Calu3 (cell line): ENCODE measurements at regions not wholly inside any gene's neighbourhood (a gene's known extent, or its start where the extent isn't known, plus 50 kb on each side); places are given as distances from the start of the nearest gene placed in this dataset.

Experiments used
- BruUV-seq: library from RNA; stranded (reverse); fragments of 400-500 nt; replicated peaks from 2 replicates; lab custom pipeline; 2021; lab: Mats Ljungman, UMichigan
- CTCF ChIA-PET: fragments of 300-600 bp; sonication (Branson Sonifier 250); formaldehyde crosslinking; loops from one replicate; lab custom pipeline; 2022; ENCODE audit warnings: antibody characterized with exemption; lab: Charles Lee
- DNase-seq: peaks from one replicate; pipeline ENCODE4 v3.0.0; 2022
- H3K27ac Mint-ChIP-seq: one replicate; pipeline ENCODE4 v1.8.0; 2022; ENCODE audit warnings: mixed read lengths; ENCODE audit not compliant: unreplicated experiment
- H3K27me3 Mint-ChIP-seq: one replicate; pipeline ENCODE4 v1.8.0; 2022; ENCODE audit warnings: mixed read lengths; ENCODE audit not compliant: unreplicated experiment
- H3K36me3 Mint-ChIP-seq: one replicate; pipeline ENCODE4 v1.8.0; 2022; ENCODE audit warnings: mild to moderate bottlenecking, moderate library complexity, mixed read lengths; ENCODE audit not compliant: insufficient read depth, unreplicated experiment
- H3K4me1 Mint-ChIP-seq: one replicate; pipeline ENCODE4 v1.8.0; 2022; ENCODE audit warnings: mild to moderate bottlenecking, low read depth, mixed read lengths; ENCODE audit not compliant: unreplicated experiment
- H3K4me3 Mint-ChIP-seq: one replicate; pipeline ENCODE4 v1.8.0; 2022; ENCODE audit warnings: mild to moderate bottlenecking, low read depth, moderate library complexity, mixed read lengths; ENCODE audit not compliant: unreplicated experiment
- H3K9me3 Mint-ChIP-seq: one replicate; pipeline ENCODE4 v1.8.0; 2022; ENCODE audit warnings: low read depth, mixed read lengths; ENCODE audit not compliant: unreplicated experiment
- CTCF ChIP-seq: fragments of 200-600 bp; IDR thresholded peaks from one replicate; pipeline ENCODE4 v1.8.0; 2022; ENCODE audit warnings: antibody characterized with exemption; ENCODE audit not compliant: unreplicated experiment
- intact Hi-C: fragments of 100-400 bp; cut with micrococcal nuclease; formaldehyde crosslinking; loops from one replicate; pipeline ENCODE4 v1.10.0; 2022; ENCODE audit not compliant: unreplicated experiment

- Mint-ChIP-seq H3K36me3 (peaks cover 21% of the 10 kb centered on the region), H3K9me3 (no peaks in the 10 kb centered on the region), H3K4me3 (no peak overlapping the region), H3K4me1 (peaks cover 66% of the 10 kb centered on the region), H3K27me3 (no peaks in the 10 kb centered on the region), H3K27ac (peak overlapping the region; percentile 73)
- CTCF ChIA-PET = interaction anchor here (1.3 kb wide), 1 partner anchor 50 kb away, joined by 4 read pairs; no protein-coding TSS in a partner anchor
- intact Hi-C loops = no loop called here
- no peak for TF ChIP-seq CTCF
- BruUV-seq = no TSS peak
- no peak for DNase-seq
Observed at GRCh38 chr6:113356139-113356538, 501.0 kb upstream of the MARCKS start.

GRCh38 chr6:113357041-113357440, 500.1 kb upstream of the MARCKS start:
- peaks cover 66% of the 10 kb centered on the region for H3K4me1 Mint-ChIP-seq
- intact Hi-C loops = no loop called here
- H3K27ac Mint-ChIP-seq = peak overlapping the region; percentile 73
- no peaks in the 10 kb centered on the region for H3K27me3 Mint-ChIP-seq
- peak overlapping the region; percentile 16 for H3K4me3 Mint-ChIP-seq
- no peaks in the 10 kb centered on the region for H3K9me3 Mint-ChIP-seq
- peaks cover 18% of the 10 kb centered on the region for H3K36me3 Mint-ChIP-seq
- DNase-seq = no peak
- no peak for TF ChIP-seq CTCF
- CTCF ChIA-PET = interaction anchor here (1.3 kb wide), 1 partner anchor 50 kb away, joined by 4 read pairs; no protein-coding TSS in a partner anchor
- no TSS peak for BruUV-seq

GRCh38 chr6:113358063-113358583, 499.0 kb upstream of the MARCKS start:
- no peak overlapping the region for H3K4me3 Mint-ChIP-seq
- peaks cover 65% of the 10 kb centered on the region for H3K4me1 Mint-ChIP-seq
- no TSS peak for BruUV-seq
- CTCF ChIA-PET = no interaction called here
- peaks cover 9% of the 10 kb centered on the region for H3K36me3 Mint-ChIP-seq
- peak overlapping the region; percentile 73 for H3K27ac Mint-ChIP-seq
- intact Hi-C loops = no loop called here
- no peaks in the 10 kb centered on the region for H3K9me3 Mint-ChIP-seq
- no peak for DNase-seq
- no peak for TF ChIP-seq CTCF
- no peaks in the 10 kb centered on the region for H3K27me3 Mint-ChIP-seq

GRCh38 chr6:113359155-113360140, 497.7 kb upstream of the MARCKS start:
- DNase-seq = peak; percentile 40
- Mint-ChIP-seq H3K4me3 (no peak overlapping the region), H3K27ac (peak overlapping the region; percentile 69), H3K4me1 (peaks cover 65% of the 10 kb centered on the region), H3K36me3 (peaks cover 9% of the 10 kb centered on the region), H3K27me3 (no peaks in the 10 kb centered on the region), H3K9me3 (no peaks in the 10 kb centered on the region)
- no peak for TF ChIP-seq CTCF
- intact Hi-C loops = loop anchor here (5.0 kb wide), 2 partner anchors 53 to 237 kb away; no protein-coding TSS in a partner anchor
- no TSS peak for BruUV-seq
- CTCF ChIA-PET = interaction anchor here (1.0 kb wide), 1 partner anchor 53 kb away, joined by 3 read pairs; no protein-coding TSS in a partner anchor
